ENCODE measurements at regions not wholly inside any gene's neighbourhood (a gene's known extent, or its start where the extent isn't known, plus 50 kb on each side); places are given as distances from the start of the nearest gene placed in this dataset.

GRCh38 chr12:33718631-33719030, 279.0 kb upstream of the SYT10 start:
- TF ChIP-seq, protein P1, sequence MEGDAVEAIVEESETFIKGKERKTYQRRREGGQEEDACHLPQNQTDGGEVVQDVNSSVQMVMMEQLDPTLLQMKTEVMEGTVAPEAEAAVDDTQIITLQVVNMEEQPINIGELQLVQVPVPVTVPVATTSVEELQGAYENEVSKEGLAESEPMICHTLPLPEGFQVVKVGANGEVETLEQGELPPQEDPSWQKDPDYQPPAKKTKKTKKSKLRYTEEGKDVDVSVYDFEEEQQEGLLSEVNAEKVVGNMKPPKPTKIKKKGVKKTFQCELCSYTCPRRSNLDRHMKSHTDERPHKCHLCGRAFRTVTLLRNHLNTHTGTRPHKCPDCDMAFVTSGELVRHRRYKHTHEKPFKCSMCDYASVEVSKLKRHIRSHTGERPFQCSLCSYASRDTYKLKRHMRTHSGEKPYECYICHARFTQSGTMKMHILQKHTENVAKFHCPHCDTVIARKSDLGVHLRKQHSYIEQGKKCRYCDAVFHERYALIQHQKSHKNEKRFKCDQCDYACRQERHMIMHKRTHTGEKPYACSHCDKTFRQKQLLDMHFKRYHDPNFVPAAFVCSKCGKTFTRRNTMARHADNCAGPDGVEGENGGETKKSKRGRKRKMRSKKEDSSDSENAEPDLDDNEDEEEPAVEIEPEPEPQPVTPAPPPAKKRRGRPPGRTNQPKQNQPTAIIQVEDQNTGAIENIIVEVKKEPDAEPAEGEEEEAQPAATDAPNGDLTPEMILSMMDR (IDR thresholded peaks at IDR 0.05): no peak
- no peak for TF ChIP-seq POLR2A (IDR thresholded peaks at IDR 0.05)
